SK-N-DZ (cell line): ENCODE measurements at regions not wholly inside any gene's neighbourhood (a gene's known extent, or its start where the extent isn't known, plus 50 kb on each side); places are given as distances from the start of the nearest gene placed in this dataset.

Source experiments
- DNase-seq: peaks from one replicate; pipeline ENCODE4 v3.0.0-alpha.2; 2015; ENCODE audit warnings: low spot score

- no peak for DNase-seq
These were observed 179.4 kb downstream of the SNAPC1 start for GRCh38 chr14:61941421-61942150.

GRCh38 chr14:61948376-61948775 lies 186.2 kb downstream of the SNAPC1 start:
- no peak for DNase-seq

- DNase-seq, result no peak
These were observed 188.1 kb downstream of the SNAPC1 start for GRCh38 chr14:61950340-61950739.

- no peak for DNase-seq
These were observed 191.4 kb downstream of the SNAPC1 start for GRCh38 chr14:61953602-61954001.

GRCh38 chr14:61954306-61954705 lies 192.1 kb downstream of the SNAPC1 start:
- DNase-seq, result no peak

- DNase-seq, result no peak
These were observed 194.3 kb downstream of the SNAPC1 start for GRCh38 chr14:61956517-61956916.

GRCh38 chr14:61959348-61959747 lies 197.1 kb downstream of the SNAPC1 start:
- DNase-seq, result no peak

- DNase-seq, result no peak
These were observed 199.1 kb downstream of the SNAPC1 start for GRCh38 chr14:61961369-61961768.

- DNase-seq, result no peak
These were observed 201.7 kb downstream of the SNAPC1 start for GRCh38 chr14:61963926-61964325.

- DNase-seq, result no peak
These were observed 203.0 kb downstream of the SNAPC1 start for GRCh38 chr14:61965030-61965745.

GRCh38 chr14:61968207-61968606 lies 206.0 kb downstream of the SNAPC1 start:
- DNase-seq, result no peak

GRCh38 chr14:61972711-61973110 lies 210.5 kb downstream of the SNAPC1 start:
- DNase-seq, result no peak

GRCh38 chr14:61973981-61974380 lies 211.8 kb downstream of the SNAPC1 start:
- no peak for DNase-seq

- no peak for DNase-seq
These were observed 215.0 kb downstream of the SNAPC1 start for GRCh38 chr14:61977217-61977616.

- DNase-seq, result no peak
These were observed 226.0 kb downstream of the SNAPC1 start for GRCh38 chr14:61988240-61988639.

- DNase-seq, result no peak
These were observed 229.9 kb downstream of the SNAPC1 start for GRCh38 chr14:61992139-61992538.

GRCh38 chr14:61992926-61993325 lies 230.7 kb downstream of the SNAPC1 start:
- DNase-seq, result no peak

GRCh38 chr14:61994589-61994988 lies 232.4 kb downstream of the SNAPC1 start:
- no peak for DNase-seq

GRCh38 chr14:61996753-61997152 lies 234.5 kb downstream of the SNAPC1 start:
- no peak for DNase-seq

- DNase-seq, result no peak
These were observed 234.9 kb downstream of the SNAPC1 start for GRCh38 chr14:61997161-61997560.

- DNase-seq, result no peak
These were observed 239.7 kb downstream of the SNAPC1 start for GRCh38 chr14:62001963-62002362.

- DNase-seq, result no peak
These were observed 240.4 kb downstream of the SNAPC1 start for GRCh38 chr14:62002642-62003041.

- DNase-seq, result no peak
These were observed 241.5 kb downstream of the SNAPC1 start for GRCh38 chr14:62003701-62004100.
